GM13976 (cell line): ENCODE measurements at regions not wholly inside any gene's neighbourhood (a gene's known extent, or its start where the extent isn't known, plus 50 kb on each side); places are given as distances from the start of the nearest gene placed in this dataset.
"Not testable (repeated sequence)": the region's sequence is repeated elsewhere in the genome, so short reads cannot be mapped to it uniquely, and the experiment has no call there.

Source experiments
- DNase-seq: peaks from one replicate; pipeline ENCODE4 v3.0.0; 2012; ENCODE audit warnings: low spot score
- in situ Hi-C: fragments of 300-500 bp; cut with MboI; formaldehyde crosslinking; loops from one replicate; pipeline ENCODE4 v1.12.0; 2022; ENCODE audit warnings: low sequenced_read_pairs, mixed read lengths, inconsistent platforms; ENCODE audit not compliant: unreplicated experiment
- TF ChIP-seq, protein P1 (sequence below): IDR thresholded peaks from 2 replicates; pipeline ENCODE4 v1.5.1; 2012; ENCODE audit warnings: borderline replicate concordance, mild to moderate bottlenecking; ENCODE audit not compliant: insufficient read depth; ENCODE audit errors: extremely low read depth, missing control alignments, control extremely low read depth

DNA sequence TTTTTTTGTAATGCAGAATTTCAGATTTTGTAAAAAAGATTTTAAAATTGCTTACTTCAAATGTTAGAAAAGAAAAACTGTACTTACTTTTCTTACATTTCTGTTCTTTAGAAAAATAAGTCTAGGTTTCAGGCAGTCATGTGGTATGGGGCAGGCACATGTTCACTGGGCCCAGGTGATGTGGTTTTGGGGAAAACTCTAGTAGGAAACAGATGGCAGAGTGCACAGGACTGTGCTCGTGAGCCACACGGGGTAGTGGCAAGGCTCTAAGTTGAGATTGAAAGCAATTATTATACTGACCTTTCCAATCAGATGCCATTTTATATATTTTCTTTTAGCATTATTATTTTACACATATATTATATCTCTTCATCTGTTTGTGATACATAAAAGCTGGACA, 1036.9 kb upstream of the TMEFF2 start:
- in situ Hi-C loops = no loop called here
- TF ChIP-seq, protein P1, sequence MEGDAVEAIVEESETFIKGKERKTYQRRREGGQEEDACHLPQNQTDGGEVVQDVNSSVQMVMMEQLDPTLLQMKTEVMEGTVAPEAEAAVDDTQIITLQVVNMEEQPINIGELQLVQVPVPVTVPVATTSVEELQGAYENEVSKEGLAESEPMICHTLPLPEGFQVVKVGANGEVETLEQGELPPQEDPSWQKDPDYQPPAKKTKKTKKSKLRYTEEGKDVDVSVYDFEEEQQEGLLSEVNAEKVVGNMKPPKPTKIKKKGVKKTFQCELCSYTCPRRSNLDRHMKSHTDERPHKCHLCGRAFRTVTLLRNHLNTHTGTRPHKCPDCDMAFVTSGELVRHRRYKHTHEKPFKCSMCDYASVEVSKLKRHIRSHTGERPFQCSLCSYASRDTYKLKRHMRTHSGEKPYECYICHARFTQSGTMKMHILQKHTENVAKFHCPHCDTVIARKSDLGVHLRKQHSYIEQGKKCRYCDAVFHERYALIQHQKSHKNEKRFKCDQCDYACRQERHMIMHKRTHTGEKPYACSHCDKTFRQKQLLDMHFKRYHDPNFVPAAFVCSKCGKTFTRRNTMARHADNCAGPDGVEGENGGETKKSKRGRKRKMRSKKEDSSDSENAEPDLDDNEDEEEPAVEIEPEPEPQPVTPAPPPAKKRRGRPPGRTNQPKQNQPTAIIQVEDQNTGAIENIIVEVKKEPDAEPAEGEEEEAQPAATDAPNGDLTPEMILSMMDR = no peak
- no peak for DNase-seq

DNA sequence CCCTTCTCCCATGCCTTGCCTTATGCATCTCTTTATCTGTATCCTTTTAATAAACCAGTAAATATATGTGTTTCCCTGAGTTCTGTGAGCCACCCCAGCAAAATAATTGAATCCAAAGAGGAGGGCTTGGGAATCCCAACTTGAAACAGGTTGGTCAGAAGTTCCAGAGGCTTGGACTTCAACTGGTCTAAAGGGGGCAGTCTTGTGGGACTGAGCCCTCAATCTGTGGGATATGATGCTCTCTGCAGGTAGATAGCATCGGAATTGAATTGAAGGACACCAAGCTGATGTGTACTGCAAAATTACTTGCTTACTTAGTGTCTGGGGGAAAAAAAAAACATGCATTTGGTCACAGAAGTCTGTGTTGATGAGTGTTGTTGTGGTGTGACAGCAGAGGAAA, 1033.5 kb upstream of the TMEFF2 start:
- TF ChIP-seq, protein P1 = no peak
- DNase-seq = no peak
- in situ Hi-C loops = no loop called here

DNA sequence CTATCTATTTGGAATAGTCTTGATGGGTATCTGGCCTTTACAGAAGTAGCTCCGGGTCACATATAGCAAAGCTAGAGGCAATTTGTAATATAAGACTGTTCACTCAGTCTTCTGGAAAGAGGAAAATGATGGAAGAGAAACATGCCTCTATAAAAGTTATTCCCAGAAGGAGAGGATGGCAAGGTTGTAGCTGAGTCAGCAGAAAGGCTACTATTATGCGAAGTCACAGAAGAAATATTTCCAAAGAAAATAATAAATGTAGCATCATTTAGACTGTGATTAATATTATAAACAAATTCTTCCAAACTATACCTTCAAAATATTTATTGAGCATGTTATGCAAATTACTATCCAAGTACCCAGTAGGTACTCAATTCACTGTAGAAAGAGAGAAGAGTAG, 1027.7 kb upstream of the TMEFF2 start:
- DNase-seq = no peak
- in situ Hi-C loops = no loop called here
- TF ChIP-seq, protein P1 = no peak

DNA sequence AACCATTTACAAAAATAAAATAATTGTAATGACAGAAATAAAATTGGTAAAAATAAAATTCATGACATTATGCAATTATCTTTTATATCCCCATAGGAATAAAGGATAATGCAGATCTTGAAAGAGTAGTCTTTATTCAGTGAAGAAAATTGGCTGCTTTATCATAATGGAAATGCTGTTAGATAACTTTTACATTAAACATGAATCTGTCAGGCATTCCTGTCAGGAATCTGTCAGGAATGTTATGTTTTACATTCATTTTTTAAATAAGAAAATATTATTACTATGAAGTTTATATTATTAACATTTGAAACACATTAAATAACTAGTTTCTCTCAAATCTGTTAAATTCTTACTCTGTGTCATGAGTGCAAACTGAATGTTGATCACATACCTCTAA, 1024.7 kb upstream of the TMEFF2 start:
- in situ Hi-C loops = no loop called here
- DNase-seq = no peak
- TF ChIP-seq, protein P1 = no peak

DNA sequence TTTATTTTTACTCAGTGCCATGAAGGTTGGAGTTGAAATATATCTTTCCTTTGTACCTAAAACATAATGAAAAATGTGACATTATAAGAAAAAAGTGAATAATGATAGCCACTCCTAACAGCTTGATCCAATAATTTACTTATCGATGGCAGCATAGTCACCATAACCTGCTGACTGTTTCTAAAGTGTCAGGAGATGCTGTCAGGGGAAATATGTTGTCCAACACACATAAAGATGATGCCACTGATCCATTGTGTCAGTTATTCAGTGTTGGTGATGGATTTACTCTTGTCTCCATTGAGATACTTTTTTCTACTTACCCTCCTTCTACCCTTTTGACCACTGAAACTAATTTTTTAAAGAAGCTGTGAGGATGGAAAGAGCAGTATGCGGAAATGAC, 1006.9 kb upstream of the TMEFF2 start:
- TF ChIP-seq, protein P1 = no peak
- DNase-seq = no peak
- in situ Hi-C loops = no loop called here

DNA sequence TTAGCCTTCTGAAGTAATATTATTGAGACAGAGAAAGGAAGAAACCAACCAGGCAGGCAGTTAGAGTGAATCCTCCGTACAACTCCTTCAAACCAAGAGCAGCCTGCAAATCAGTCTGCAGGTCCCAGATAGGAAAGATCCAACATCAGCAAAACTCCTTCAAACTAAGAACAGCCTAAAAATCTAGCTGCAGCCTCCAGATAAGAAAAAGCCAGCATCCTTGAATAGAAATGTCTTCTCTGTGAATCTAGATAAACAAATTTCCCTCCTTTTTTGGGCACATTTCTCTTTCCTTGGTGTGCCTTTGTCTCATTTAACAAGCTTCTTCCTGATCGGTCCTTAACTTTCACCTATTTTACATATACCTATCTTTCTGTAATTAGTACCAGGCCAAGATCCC, 1004.6 kb upstream of the TMEFF2 start:
- TF ChIP-seq, protein P1 = no peak
- in situ Hi-C loops = no loop called here
- no peak for DNase-seq

DNA sequence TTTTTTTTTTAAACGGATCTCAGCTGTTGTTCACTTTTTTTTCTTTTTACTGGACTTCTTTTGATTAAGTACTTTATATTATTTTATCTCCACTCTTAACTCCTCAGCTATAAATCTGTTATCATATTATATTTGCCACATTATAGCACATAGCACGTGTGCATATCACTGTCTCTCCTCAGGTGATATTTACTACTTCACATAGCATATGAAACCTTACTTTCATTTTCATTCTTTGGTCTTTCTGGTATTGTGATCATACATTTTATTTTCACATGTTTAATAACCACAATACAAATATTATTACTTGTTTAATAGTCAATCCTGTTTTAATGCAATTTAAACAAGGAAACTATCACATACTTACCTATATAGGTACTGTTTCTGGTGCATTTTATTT, 993.1 kb upstream of the TMEFF2 start:
- TF ChIP-seq, protein P1 = no peak
- in situ Hi-C loops = no loop called here
- no peak for DNase-seq

DNA sequence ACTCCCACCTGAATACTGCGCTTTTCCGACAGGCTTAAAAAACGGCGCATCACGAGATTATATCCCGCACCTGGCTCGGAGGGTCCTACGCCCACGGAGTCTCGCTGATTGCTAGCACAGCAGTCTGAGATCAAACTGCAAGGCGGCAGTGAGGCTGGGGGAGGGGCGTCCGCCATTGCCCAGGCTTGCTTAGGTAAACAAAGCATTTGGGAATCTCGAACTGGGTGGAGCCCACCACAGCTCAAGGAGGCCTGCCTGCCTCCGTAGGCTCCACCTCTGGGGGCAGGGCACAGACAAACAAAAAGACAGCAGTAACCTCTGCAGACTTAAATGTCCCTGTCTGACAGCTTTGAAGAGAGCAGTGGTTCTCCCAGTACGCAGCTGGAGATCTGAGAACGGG, 976.2 kb upstream of the TMEFF2 start:
- in situ Hi-C loops, DNase-seq: not testable (repeated sequence)
